ENCODE measurements at regions not wholly inside any gene's neighbourhood (a gene's known extent, or its start where the extent isn't known, plus 50 kb on each side); places are given as distances from the start of the nearest gene placed in this dataset.

DNA sequence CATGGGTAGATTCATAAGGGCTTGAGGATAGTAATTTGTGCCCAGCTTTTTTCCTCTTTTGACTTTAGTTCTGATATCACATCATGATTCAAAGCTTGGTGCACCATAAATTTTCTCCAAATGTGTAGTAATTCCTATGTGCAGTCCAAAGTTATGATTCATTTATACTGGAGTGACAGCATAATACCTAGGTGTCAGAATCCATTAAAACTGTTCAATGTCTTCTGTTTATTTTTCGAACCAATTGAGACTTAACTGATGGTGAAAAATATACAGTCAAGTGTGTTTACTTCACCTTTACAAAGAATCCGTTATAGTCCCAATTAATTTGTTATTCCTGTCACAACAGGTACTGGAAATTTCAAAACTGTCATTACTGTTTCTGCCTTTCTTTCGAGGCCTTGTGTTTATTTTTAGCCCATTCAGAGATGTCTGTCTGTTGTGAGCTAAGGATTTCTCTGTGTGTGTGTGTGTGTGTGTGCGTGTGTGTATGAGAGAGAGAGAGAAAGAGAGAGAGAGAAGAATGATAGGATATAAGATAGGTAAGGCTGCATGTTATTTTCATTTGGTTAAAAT, 389.7 kb upstream of the ATP5MC3 start:
- CTCF ChIA-PET (ENCODE audit: partially characterized antibody): interaction anchor here (1.0 kb wide), 1 partner anchor 13 kb away, joined by 3 read pairs; no protein-coding TSS in a partner anchor
- H2AK5ac ChIP-seq (ENCODE audit: low read depth, low read length): no peak overlapping the region
- H3K79me2 ChIP-seq (ENCODE audit: control insufficient read depth in 1 of 2, insufficient read depth in 2 of 2, low read length in 2 of 2): no peaks in the 10 kb centered on the region
- no peak overlapping the region for H2AFZ ChIP-seq (ENCODE audit: low read length)
- 83% methylated on average over 4 of the region's 4 CpGs; no CpG with 5 or more reads in 1 of the 2 experiments for WGBS, 2 experiments (ENCODE audit: extremely low coverage in 1 of 2, insufficient coverage in 1 of 2, insufficient read length in 1 of 2, insufficient replicate concordance in 2 of 2, low coverage in 1 of 2, low lambda C conversion rate in 2 of 2, missing lambda C conversion rate in 1 of 2)
- no peak overlapping the region for H3K4me3 ChIP-seq (ENCODE audit: extremely low read depth in 1 of 4, insufficient read depth in 2 of 4, low read depth in 3 of 4, low read length in 4 of 4)
- no peak overlapping the region for H3K18ac ChIP-seq (ENCODE audit: extremely low read depth, low read length)
- H3K27me3 ChIP-seq (replicated peaks in 1 of 4; ENCODE audit: control insufficient read depth in 3 of 4, extremely low read depth in 1 of 4, insufficient read depth in 3 of 4, low read length in 3 of 4): no peaks in the 10 kb centered on the region
- H4K91ac ChIP-seq (replicated peaks; ENCODE audit: insufficient read length, low read length): no peak overlapping the region
- DNase-seq (ENCODE audit: low read depth in 1 of 2, low spot score in 2 of 2) (no peak), FAIRE-seq (peak; percentile 32)
- no peak overlapping the region for H3K23ac ChIP-seq (ENCODE audit: insufficient read length)
- no peaks in the 10 kb centered on the region; the same call in 1 of the 2 replicates for H3K23me2 ChIP-seq (ENCODE audit: low read depth, low read length)
- no peak overlapping the region for H3K27ac ChIP-seq (ENCODE audit: low read depth, low read length)
- no peak overlapping the region for H2BK15ac ChIP-seq (ENCODE audit: low read length)
- no peak overlapping the region for H4K5ac ChIP-seq (ENCODE audit: insufficient read length, low read depth, low read length)
- H3K14ac ChIP-seq (ENCODE audit: insufficient read length): no peak overlapping the region
- no peak overlapping the region for H3K9ac ChIP-seq (replicated peaks in 1 of 4; ENCODE audit: extremely low read depth in 1 of 4, low read depth in 3 of 4, low read length in 3 of 4)
- POLR2A ChIA-PET (ENCODE audit: partially characterized antibody): no interaction called here
- H4K20me1 ChIP-seq (replicated peaks in 1 of 2; ENCODE audit: control insufficient read depth in 1 of 2, insufficient read depth in 2 of 2, low read length in 2 of 2): no peaks in the 10 kb centered on the region
- no peak overlapping the region for H2BK120ac ChIP-seq (replicated peaks; ENCODE audit: low read depth, low read length)
- no peak overlapping the region for H3K56ac ChIP-seq (replicated peaks; ENCODE audit: insufficient read length, low read depth, low read length)
- H3K9me3 ChIP-seq (ENCODE audit: insufficient read depth in 2 of 2, low read depth in 1 of 2, low read length in 1 of 2): no peaks in the 10 kb centered on the region
- no peak for TF ChIP-seq EZH2 (IDR thresholded peaks at IDR 0.05; ENCODE audit: low read depth, low read length, severe bottlenecking)
- TF ChIP-seq, protein P1, sequence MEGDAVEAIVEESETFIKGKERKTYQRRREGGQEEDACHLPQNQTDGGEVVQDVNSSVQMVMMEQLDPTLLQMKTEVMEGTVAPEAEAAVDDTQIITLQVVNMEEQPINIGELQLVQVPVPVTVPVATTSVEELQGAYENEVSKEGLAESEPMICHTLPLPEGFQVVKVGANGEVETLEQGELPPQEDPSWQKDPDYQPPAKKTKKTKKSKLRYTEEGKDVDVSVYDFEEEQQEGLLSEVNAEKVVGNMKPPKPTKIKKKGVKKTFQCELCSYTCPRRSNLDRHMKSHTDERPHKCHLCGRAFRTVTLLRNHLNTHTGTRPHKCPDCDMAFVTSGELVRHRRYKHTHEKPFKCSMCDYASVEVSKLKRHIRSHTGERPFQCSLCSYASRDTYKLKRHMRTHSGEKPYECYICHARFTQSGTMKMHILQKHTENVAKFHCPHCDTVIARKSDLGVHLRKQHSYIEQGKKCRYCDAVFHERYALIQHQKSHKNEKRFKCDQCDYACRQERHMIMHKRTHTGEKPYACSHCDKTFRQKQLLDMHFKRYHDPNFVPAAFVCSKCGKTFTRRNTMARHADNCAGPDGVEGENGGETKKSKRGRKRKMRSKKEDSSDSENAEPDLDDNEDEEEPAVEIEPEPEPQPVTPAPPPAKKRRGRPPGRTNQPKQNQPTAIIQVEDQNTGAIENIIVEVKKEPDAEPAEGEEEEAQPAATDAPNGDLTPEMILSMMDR (IDR thresholded peaks at IDR 0.05; ENCODE audit: control extremely low read depth in 1 of 3, insufficient read depth in 1 of 3, low read depth in 1 of 3, low read length in 3 of 3): no peak
- TF ChIP-seq CREB1 (IDR thresholded peaks at IDR 0.05): no peak
- H3K79me1 ChIP-seq (ENCODE audit: low read depth, low read length): no peaks in the 10 kb centered on the region
- H2BK5ac ChIP-seq (ENCODE audit: low read depth, low read length): no peak overlapping the region
- H2BK20ac ChIP-seq (ENCODE audit: low read length): no peak overlapping the region
- H4K8ac ChIP-seq (ENCODE audit: extremely low read depth, insufficient read depth, low read length): no peak overlapping the region
- no peak overlapping the region for H3K4me2 ChIP-seq (ENCODE audit: insufficient read depth in 1 of 2, low read depth in 2 of 2, low read length in 2 of 2)
- H3K4ac ChIP-seq (replicated peaks; ENCODE audit: insufficient read length, low read depth, low read length): no peak overlapping the region
- no peaks in the 10 kb centered on the region for H3K4me1 ChIP-seq (replicated peaks in 1 of 4; ENCODE audit: control insufficient read depth in 3 of 4, insufficient read depth in 4 of 4, low read length in 3 of 4)
- no peaks in the 10 kb centered on the region for H3K36me3 ChIP-seq (ENCODE audit: control insufficient read depth in 2 of 4, insufficient read depth in 4 of 4, low read length in 3 of 4)
- no peak overlapping the region for H2BK12ac ChIP-seq (ENCODE audit: low read depth, low read length)

Measured in H1 (cell line).